ENCODE measurements at regions not wholly inside any gene's neighbourhood (a gene's known extent, or its start where the extent isn't known, plus 50 kb on each side); places are given as distances from the start of the nearest gene placed in this dataset.
A peak's percentile ranks its signal among the peaks of the same experiment; 100 is the strongest.

- DNase-seq (ENCODE audit: low read depth), result no peak
These were observed 134.2 kb upstream of the NEBL start for GRCh38 chr10:21031232-21031795.

- DNase-seq (ENCODE audit: low read depth), result peak; percentile 68
These were observed 133.0 kb upstream of the NEBL start for GRCh38 chr10:21030091-21030490.

GRCh38 chr10:21022821-21023220 lies 125.7 kb upstream of the NEBL start:
- no peak for DNase-seq (ENCODE audit: low read depth)

GRCh38 chr10:21021843-21022594 lies 124.9 kb upstream of the NEBL start:
- no peak for DNase-seq (ENCODE audit: low read depth)

GRCh38 chr10:21021231-21021630 lies 124.1 kb upstream of the NEBL start:
- DNase-seq (ENCODE audit: low read depth), result no peak

GRCh38 chr10:21020545-21020944 lies 123.4 kb upstream of the NEBL start:
- peak; percentile 45 for DNase-seq (ENCODE audit: low read depth)

GRCh38 chr10:21019436-21019835 lies 122.3 kb upstream of the NEBL start:
- DNase-seq (ENCODE audit: low read depth), result no peak

- DNase-seq (ENCODE audit: low read depth), result no peak
These were observed 118.7 kb upstream of the NEBL start for GRCh38 chr10:21015851-21016250.

GRCh38 chr10:21014141-21014540 lies 117.0 kb upstream of the NEBL start:
- no peak for DNase-seq (ENCODE audit: low read depth)

GRCh38 chr10:21011433-21012018 lies 114.4 kb upstream of the NEBL start:
- no peak for DNase-seq (ENCODE audit: low read depth)

GRCh38 chr10:21010615-21011014 lies 113.5 kb upstream of the NEBL start:
- no peak for DNase-seq (ENCODE audit: low read depth)

GRCh38 chr10:21003240-21003822 lies 106.2 kb upstream of the NEBL start:
- no peak for DNase-seq (ENCODE audit: low read depth)

- DNase-seq (ENCODE audit: low read depth), result peak; percentile 57
These were observed 105.2 kb upstream of the NEBL start for GRCh38 chr10:21002091-21002878.

GRCh38 chr10:20999699-21000098 lies 102.6 kb upstream of the NEBL start:
- DNase-seq (ENCODE audit: low read depth), result no peak

GRCh38 chr10:20998036-20998435 lies 100.9 kb upstream of the NEBL start:
- no peak for DNase-seq (ENCODE audit: low read depth)

- no peak for DNase-seq (ENCODE audit: low read depth)
These were observed 98.2 kb upstream of the NEBL start for GRCh38 chr10:20995123-20995987.

GRCh38 chr10:20993830-20994527 lies 96.9 kb upstream of the NEBL start:
- DNase-seq (ENCODE audit: low read depth), result peak; percentile 52

GRCh38 chr10:20993389-20993788 lies 96.3 kb upstream of the NEBL start:
- DNase-seq (ENCODE audit: low read depth), result peak; percentile 71

GRCh38 chr10:20991526-20991925 lies 94.4 kb upstream of the NEBL start:
- no peak for DNase-seq (ENCODE audit: low read depth)

GRCh38 chr10:20990604-20991003 lies 93.5 kb upstream of the NEBL start:
- peak; percentile 53 for DNase-seq (ENCODE audit: low read depth)
